GM20000 (cell line): ENCODE measurements at regions not wholly inside any gene's neighbourhood (a gene's known extent, or its start where the extent isn't known, plus 50 kb on each side); places are given as distances from the start of the nearest gene placed in this dataset.

Experiments
- DNase-seq: peaks from one replicate; pipeline ENCODE4 v3.0.0; 2012; ENCODE audit warnings: low spot score
- TF ChIP-seq, protein P1 (sequence below): IDR thresholded peaks from 2 replicates; pipeline ENCODE4 v1.5.1; 2012; ENCODE audit warnings: mild to moderate bottlenecking, control low read depth; ENCODE audit errors: extremely low read depth, missing control alignments

DNA sequence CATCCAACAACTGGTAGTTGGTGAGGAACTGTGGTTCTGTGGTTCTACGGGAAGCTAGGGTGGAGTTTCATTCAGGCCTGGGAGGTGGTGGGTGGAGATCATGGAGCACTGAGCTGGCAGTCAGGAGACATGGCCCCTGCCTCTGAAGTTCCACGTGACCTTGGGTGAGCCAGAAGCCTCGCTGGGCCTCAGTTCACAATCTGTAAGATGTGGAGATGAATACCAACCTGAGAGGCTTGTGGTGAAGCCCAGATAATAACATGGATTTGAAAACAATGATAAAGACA is 177.9 kb downstream of the MACROH2A1 start:
- TF ChIP-seq, protein P1, sequence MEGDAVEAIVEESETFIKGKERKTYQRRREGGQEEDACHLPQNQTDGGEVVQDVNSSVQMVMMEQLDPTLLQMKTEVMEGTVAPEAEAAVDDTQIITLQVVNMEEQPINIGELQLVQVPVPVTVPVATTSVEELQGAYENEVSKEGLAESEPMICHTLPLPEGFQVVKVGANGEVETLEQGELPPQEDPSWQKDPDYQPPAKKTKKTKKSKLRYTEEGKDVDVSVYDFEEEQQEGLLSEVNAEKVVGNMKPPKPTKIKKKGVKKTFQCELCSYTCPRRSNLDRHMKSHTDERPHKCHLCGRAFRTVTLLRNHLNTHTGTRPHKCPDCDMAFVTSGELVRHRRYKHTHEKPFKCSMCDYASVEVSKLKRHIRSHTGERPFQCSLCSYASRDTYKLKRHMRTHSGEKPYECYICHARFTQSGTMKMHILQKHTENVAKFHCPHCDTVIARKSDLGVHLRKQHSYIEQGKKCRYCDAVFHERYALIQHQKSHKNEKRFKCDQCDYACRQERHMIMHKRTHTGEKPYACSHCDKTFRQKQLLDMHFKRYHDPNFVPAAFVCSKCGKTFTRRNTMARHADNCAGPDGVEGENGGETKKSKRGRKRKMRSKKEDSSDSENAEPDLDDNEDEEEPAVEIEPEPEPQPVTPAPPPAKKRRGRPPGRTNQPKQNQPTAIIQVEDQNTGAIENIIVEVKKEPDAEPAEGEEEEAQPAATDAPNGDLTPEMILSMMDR = no peak
- DNase-seq = no peak

DNA sequence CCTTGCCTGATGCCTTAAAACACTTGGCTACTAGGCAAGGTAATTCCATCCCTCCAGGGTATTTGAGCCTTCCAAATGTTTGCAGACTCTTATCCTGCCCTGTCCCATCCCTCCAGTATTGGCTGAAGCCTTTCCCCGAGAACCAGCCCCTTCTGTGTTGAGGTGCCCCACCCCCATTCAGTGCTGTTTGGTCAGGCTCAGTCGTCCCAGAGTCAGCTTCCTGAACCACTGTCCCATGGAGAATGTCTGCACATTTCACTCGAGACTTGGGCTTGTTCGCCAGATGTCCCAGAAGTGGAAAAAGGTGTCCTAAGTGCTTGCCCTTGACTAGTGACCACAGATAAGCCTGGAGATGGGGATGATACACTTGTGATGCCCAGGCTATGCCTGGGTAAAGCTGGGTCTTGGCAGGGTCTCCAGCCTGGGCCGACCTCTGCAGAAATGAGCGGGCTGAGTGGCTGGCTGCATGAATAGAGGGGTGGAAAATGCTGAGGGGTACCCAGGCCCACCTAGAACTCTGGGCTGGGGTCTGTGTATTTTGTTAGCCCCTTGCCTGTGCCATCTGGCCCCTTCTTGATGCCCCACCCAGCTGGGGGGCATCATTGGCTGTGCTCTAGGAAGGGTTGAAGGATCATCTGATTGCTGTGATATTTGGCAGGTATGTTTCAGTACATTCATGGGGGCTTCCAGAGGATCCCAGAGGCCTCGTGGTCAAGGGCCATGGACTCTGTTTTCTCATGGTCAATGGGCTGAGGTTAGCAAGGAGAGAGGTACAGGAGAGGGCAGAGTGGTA is 178.4 kb downstream of the MACROH2A1 start:
- TF ChIP-seq, protein P1 = no peak
- DNase-seq = no peak

GRCh38 chr5:135219868-135220267 is 179.2 kb downstream of the MACROH2A1 start:
- no peak for DNase-seq
- TF ChIP-seq, protein P1 = no peak

DNA sequence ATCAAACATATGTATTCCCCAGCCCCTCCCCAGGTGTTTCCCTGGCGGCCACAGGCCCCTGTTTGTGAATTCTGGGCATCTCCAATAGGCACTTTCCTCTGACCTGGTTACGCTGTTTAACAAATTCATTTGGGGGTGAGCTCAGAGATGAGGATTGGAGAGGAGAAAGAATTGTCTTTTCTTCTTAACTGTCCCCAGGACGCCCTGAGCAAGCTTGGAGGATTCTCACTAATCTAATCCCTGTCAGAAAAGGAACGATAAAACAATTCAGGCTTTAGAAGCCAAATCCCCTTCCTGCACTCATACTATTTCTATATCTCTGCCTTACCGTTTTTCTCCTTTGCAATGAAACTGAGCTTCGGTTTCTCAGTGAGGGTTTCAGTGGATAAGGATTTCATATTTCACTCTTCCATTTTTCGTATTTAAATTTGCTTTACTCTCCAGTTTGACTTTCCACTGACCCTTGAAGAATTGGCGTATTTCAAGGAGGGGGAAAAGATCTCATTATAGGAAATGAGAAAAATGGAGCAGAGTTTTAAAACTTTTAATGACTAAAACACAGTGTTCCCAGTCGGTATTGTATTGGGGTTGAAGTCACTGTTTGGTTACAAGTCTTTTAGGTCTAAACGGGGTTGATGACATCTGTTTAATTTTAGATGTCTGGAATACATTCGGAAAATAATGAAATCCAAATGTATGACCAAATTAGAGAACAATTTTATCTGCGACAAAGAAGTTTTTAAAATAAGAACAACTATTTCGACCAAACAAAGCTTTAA is 180.1 kb downstream of the MACROH2A1 start:
- no peak for DNase-seq
- TF ChIP-seq, protein P1 = no peak

DNA sequence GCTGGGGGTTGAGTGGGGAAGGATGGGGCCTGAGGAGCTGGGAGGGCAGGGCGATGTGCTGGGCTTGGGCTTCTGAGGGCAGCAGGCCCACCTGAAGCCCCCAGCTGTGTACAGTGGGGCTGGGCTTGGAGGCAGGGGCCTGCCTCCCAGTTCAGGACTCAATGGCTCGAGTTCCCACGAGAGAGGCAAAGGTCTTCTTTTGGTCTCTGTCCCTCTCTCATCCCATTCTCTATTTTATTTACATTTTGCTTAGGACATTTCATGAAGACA is 180.6 kb downstream of the MACROH2A1 start:
- TF ChIP-seq, protein P1 = no peak
- no peak for DNase-seq

- TF ChIP-seq, protein P1 = no peak
- no peak for DNase-seq
These were observed 181.2 kb downstream of the MACROH2A1 start for GRCh38 chr5:135217669-135218485.
